ENCODE measurements at regions not wholly inside any gene's neighbourhood (a gene's known extent, or its start where the extent isn't known, plus 50 kb on each side); places are given as distances from the start of the nearest gene placed in this dataset.

DNA sequence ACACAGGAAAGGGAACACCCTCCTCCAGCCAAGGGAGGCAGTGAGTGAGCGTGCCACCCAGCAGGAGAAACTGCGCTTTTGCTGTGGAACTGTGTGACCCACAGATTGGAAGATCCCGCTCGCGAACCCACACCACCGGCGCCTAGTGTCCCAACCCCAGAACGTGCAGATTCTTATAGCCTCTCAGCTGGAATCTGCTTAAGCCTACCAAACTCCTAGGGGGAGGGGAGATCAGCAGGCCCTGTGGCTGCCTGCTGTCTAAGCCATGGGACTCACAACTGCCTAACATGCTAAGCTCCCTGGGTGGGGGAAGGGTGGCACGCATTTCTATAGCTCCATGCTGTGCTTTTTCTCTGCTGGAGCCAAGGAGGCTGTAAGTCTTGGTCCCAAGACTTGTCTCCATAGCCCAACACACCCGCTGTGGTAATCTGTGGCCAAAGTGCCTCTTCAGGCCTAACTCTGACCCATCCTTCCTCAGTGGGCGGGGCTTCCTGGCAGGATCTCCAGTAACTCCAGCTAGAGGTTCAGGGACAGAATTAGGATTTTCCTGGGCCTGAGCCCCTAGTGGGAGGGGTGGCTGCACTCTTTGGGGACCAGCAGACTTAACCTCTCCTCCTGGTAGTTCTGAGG lies 485.0 kb downstream of the TAF11L14 start:
- no peak for DNase-seq

DNA sequence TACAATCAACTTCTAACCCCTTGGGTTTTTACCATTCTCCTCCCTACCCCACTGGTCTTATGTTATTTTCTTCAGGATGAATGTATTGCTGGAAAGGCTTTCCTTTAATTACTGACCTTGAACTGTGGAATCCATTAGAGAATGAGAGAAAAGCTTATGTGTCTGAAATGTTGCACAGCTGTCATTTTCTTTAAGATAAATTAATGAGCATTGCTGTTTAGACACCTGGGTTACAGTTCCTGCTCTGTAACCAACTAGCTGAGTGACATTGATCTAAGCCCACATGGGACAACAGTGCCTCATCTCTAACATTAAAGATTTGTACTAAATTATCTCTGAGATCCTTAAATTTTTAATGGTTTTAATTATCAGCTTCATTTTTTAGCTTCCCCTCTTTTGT lies 507.0 kb downstream of the TAF11L14 start:
- DNase-seq: no peak

DNA sequence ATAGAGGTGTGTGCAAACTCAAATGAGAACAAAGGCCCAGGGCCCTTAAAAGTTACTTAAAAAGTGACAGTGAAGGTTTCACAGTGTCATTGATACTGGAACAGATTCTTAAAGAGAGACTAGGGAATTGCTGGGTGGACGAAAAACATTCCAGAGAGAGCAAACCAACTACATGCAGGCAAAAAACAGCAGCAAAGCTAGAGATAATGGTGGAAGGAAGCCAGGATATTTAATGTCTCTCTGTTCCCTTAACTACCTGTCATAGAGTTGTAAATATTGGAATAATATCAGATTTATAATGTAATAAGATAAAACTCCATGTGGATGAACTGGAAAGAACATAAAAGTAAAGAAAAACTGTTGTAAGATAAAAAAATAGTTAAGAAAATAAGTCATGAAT lies 508.6 kb downstream of the TAF11L14 start:
- DNase-seq: no peak

DNA sequence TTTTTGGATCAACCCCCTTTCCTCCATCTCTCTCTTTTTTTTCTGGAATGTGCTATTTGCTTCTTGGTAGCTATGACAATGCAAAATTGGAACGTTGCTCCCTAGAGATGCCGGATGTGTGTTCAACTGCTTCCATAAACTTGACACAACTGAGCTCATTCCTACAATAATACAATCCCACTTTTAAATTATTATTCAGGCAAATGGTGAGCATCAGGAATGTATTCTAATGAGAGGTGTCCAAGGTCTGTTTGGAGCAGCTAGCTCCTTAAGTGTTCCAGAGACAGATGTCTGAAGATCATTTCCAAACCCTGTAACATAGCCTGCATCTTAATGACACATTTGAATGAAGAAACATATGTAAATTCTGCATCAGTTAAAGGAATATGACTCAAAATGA lies 518.4 kb downstream of the TAF11L14 start:
- no peak for DNase-seq

DNA sequence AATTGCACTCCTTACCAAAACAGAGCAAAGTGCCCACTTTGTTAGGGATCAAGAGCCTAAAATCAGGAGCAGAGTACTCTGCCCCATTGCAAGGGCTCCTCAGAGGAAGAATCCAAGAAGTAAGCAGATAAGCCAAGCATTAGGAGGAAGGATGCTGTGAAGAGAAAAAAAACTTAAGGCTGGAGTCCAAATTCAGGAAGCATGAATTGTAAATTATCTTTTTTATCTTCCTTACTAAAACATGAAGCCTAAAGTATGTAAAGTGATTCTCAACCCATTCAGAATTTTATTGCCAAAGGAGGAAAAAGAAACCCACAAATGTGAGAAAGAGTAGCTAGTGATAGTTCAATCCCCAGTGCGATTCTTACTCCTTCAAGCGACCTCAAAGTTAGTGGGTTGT lies 523.9 kb downstream of the TAF11L14 start:
- no peak for DNase-seq

DNA sequence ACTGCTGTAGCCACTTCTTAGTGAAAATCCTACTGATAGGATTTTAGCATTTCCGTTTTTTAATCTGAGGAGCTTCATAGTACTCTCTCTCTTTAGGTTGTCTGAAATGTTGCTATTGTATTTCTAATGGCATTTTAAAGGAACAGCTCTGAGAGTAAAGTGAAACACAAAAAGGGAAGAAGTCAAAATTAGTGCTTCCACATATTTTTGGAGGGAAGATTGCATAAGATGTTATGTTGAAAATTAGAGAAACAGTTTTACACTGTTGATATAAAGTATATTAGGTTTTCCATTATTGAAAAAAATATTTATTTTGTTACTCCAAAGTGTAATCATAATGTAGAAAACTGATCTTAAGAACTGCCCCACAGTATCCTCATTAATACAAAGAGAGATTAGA lies 525.1 kb downstream of the TAF11L14 start:
- DNase-seq: no peak

DNA sequence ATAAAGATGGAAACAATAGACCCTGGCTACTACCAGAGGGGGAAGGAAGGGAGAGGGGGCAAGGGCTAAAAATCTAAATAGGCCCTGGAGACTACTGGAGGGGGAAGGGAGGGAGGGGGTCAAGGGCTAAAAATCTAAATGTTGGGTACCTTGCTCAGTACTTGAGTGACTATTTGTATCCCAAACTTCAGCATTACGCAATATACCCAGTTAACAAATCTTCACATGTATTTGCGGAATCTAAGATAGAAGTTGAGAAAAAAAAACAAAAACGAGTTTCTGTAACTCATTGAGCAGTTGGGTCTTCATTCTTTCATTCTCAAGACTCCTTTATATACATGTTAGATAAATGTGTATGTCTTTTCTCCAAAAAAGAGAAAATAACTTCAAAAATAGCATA lies 537.4 kb downstream of the TAF11L14 start:
- DNase-seq: no peak

DNA sequence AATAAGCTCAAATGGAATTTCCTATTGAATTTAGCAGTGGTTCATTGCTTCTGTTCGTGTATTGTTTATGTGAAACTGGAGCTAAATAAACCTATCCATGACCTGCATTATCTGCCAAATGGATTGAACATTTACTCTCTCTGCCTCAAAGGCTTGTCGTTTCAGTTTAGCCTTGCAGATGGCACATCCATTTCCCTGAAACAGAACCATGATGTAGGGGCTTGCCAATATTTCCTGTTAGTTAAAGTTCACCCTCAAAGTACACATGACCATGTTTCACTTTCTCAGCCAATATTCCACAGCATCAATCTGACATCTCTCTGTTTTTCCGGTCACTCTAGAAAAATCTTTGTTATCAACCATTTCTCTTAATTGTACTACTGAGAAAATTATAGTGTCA lies 545.3 kb downstream of the TAF11L14 start:
- no peak for DNase-seq

DNA sequence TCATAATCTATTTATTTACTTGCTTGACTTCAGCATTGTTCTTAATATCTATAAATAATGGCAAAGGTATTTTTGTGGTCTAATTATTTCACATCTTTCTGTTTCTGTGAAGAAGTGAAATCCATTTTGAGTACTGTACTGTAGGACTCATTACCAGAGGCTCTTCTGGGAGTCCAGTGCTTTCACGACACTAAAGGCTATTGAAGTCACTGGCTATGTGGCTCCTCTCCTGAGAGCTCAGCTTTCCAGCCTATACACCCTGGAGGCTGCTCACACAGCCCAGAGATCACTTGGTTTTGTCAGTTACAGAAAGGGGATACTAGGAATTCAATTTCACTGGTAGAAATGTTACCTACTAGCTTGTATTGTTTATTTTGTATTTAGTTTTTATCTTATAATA lies 547.3 kb downstream of the TAF11L14 start:
- DNase-seq: no peak

DNA sequence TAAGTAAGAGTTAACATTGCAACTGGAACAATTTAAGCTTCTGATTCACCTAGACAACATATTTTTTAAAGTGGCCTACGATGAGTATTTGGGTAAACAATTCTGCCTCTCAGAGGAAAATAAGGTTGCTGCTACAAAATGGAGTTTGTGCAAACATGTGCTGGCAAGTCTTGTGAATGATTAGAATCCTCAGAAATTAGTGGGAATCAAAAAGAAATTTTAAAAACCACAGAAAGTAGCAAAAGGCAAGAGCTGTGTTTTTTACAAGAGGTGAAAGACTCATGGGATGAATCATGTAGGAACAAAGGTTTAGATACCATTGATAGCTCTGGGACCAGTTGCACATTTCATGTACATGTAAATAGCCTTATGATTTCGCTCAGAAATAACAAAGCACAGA lies 561.6 kb downstream of the TAF11L14 start:
- DNase-seq: no peak

DNA sequence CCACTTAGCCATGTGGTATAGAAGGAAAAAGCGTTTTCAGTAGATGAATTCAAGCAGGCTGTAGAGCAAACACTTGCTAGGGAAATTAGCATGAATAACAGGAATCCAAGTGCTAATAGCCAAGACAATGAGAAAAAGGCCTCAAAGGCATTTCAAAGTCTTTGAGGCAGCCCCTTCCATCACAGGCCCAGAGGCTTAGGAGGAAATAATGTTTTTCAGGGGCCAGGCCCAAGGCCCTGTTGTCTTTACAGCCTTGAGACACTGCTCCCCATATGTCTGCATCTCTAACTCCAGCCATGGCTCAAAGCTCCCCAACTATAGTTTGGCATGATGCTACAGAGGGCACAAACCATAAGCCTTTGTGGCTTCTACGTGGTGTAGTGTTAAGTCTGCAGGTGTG lies 563.5 kb downstream of the TAF11L14 start:
- no peak for DNase-seq

DNA sequence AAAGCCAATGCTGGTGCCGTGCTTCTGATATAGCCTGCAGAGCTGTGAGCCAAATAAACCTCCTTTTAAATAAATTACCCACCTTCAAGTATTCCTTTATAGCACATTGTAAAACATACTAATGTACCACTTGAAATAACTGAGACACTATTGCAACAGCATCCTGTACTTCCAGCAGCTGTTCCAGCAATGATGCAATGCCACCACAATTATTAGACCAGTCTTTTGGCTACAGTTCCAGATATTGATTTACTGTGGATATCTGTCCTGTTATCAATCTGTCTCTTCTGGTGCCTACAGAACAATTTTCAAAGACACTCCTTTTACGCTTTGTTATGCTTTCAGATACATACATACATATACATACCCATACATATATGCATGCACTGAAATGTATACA lies 567.9 kb downstream of the TAF11L14 start:
- no peak for DNase-seq

DNA sequence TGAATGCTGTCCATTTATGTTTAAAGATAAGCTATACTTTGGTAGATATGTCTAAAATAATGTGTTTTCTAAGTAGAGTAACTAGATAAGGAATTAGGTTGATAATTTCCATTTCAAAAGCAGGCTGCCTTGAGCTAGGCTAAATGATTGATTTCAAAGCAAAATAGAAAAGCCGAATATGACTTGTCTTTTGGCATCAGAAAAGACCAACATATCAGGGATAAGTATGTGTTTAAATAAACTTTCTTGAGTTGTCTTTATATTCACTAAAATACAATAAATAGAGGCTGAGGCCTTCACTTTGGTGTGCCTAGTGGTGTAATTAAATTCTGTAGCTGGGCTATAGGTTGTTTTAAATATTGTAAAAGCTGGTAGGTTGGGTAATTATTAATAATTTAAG lies 569.0 kb downstream of the TAF11L14 start:
- DNase-seq: no peak

DNA sequence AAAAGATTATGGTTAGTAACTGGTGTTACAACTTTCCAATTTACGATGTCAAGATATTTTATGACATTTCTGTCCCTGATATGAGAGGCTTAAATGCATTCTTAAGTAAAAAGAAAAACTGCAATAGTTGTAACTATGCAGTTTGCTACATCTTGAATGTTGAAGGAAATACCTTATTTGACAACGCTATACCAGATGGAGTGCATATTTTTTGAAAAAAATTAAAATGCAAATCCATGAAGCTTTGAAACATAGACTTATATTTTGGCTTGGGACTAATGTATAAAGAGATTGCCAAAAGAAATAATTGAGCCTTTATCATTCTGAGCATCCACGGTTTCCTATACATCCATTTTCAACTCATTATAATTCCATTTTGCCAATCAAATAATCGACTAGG lies 579.4 kb downstream of the TAF11L14 start:
- no peak for DNase-seq

DNA sequence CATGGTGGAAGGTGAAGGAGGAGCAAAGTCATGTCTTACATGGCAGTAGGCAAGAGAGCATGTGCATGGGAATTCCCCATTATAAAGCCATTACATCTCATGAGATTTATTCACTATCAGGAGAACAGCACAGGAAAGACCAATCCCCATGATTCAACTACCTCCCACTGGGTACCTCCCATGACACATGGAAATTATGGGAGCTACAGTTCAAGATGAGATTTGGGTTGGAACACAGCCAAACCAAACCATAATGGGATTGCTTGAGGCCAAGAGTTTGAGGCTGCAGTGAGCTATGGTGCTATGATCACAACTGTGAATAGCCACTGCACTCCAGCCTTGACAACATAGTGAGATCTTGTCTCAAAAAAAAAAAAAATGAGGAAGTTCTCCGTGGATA lies 581.8 kb downstream of the TAF11L14 start:
- DNase-seq: no peak

DNA sequence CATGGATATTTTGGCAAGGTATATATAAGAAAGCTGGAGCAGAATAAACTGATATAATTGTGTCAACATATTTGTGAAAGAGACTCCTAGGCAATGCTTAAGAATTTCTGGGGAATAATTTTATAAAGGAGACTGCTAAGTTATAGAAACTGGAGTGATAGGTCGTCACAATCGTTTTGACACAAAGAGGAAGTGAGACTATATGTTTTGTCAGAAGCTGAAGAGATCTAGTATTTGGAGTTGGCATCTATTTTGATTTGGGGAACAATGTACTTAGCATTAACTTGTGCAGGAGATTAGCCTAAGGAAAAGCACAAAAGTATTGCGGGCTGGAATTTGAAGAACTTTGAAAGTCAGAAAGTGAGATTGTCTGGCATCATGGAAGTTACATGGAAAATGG lies 582.5 kb downstream of the TAF11L14 start:
- DNase-seq: no peak

DNA sequence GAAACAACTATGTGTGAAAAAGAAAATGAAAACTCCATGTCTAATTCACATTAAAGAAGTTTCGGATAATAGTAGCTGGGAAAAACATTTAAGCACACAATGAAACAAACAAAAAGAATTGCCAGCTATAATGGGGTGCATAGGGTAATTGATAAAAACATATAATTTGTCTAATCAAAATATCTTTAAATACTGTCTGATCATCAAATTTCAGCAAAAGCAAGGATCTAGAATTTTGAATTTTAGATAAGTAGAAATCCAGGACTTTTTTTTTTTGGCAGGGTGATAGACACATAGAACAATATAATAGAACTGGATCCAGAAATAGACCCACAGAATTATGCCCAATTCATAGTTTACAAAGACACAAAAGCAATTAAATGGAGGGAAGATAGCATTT lies 585.0 kb downstream of the TAF11L14 start:
- no peak for DNase-seq

DNA sequence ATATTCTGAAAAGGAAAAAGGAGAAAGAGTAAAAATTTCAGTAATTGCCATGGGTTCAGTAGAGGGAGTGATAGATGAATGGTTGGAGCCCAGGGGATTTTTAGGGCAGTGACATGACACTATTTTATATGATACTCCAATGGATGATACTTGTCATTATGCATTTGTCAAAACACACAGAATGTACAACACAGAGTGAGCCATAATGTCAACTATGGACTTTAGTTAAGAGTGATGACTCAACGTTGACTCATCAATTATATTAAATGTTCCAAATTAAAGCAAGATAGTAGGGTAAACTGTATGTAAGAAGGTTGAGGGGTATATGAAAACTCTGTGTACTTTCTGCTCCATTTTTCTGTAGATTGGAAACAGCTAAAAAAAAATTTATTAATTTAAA lies 586.4 kb downstream of the TAF11L14 start:
- DNase-seq: no peak

DNA sequence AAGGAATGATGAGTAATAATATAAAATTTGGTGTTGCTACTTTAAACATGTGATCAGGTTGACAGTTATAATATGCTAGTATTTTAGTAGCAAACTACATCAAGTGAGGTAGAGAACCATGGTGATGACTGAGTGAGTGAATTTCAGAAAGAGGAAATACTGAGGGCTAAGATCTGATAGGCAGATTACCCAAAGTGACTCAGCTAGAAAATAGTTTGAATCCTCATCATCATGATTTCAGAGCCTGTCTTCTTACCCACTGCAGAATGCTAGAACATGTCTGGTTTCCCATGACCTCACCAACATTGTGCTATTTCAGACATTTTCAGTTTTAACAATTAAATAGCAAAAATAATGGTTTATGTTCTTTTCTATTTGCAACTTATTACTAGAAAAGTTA lies 602.1 kb downstream of the TAF11L14 start:
- no peak for DNase-seq

DNA sequence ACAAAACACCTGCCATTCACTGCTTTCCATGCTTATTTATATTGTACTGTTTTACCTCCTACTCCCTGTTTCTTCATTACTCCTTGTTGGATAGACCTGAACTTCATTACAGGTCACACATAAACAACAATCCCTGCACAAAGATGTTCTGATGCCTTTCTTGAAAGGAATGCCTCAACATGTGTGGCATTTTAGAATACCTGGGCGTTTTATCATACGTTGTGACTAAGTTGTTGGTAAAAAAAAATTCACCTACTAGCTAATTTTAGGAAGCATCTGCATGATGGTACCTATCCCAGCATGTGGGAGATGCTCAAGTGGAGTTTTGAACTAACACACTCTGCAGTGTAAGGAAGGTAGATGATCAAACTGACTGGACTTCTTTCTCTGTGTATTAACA lies 604.1 kb downstream of the TAF11L14 start:
- no peak for DNase-seq

DNA sequence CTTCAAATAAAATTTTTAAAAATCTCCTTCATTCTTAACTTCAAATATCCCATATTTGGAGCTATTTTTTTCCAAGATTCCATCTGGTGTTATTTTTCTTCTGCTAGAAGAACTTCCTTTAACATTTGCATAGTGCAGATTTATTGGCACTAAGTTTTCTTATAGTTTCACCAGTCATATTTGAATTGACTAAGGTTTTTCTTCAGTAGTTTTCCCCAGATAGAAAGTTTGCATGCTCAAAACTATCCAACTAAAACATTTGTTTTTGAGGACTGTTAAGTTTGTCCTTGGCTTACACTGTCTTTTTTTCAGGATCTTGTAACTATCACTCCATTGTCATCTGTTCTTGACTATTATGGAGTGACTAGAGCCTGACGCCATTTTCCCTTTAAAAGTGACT lies 606.7 kb downstream of the TAF11L14 start:
- DNase-seq: no peak

DNA sequence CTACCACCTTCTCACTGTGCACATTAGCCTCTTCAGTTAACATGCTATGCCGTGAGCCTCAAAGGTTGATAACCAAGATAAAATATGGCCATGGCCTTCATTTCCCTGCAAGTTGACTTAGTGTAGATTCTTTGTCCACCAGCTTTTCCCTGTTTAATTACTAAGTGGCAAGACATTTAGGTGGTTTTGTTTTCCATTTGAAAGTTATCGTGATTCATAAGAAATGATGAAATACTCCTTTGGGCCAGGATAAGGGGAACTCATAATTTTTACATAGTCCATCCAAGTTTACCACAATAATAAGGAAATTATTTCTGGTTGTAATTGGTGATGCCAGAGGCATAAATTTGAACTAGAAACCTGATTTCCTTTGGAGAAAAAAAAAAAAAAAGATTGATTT lies 609.6 kb downstream of the TAF11L14 start:
- no peak for DNase-seq

DNA sequence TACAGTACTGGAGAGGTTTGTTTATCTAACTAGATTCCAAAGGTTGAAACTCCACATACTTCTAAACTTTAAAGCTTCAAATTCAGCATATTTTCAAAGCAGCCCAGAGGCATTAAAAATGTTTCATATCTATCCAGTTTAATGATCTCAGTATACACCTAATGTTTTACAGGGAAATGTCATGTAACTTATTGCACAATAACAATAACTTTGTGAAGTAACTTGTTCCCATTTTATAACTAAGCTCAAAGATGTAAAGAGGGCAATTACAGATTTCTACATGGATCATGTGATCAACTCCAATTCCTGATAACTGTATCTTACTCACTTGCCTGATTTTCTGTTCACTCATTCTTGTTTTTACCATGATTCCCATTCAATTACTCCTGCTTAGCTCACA lies 610.0 kb downstream of the TAF11L14 start:
- no peak for DNase-seq

DNA sequence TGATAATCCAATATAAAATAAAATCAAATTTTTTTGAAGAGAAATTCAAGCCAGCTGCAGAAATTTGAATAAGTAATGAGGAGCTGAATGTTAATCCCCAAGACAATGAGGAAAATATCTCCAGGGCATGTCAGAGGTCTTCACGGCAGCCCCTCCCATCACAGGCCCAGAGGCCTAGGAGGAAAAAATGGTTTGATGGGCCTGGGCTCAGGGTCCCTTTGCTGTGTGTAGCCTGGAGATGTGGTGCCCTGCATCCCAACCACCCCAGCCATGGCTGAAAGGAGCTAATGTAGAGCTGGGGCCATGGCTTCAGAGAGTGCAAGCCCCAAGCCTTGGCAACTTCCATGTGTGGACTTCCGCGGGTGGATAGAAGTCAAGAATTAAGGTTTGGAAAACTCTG lies 618.3 kb downstream of the TAF11L14 start:
- DNase-seq: no peak

DNA sequence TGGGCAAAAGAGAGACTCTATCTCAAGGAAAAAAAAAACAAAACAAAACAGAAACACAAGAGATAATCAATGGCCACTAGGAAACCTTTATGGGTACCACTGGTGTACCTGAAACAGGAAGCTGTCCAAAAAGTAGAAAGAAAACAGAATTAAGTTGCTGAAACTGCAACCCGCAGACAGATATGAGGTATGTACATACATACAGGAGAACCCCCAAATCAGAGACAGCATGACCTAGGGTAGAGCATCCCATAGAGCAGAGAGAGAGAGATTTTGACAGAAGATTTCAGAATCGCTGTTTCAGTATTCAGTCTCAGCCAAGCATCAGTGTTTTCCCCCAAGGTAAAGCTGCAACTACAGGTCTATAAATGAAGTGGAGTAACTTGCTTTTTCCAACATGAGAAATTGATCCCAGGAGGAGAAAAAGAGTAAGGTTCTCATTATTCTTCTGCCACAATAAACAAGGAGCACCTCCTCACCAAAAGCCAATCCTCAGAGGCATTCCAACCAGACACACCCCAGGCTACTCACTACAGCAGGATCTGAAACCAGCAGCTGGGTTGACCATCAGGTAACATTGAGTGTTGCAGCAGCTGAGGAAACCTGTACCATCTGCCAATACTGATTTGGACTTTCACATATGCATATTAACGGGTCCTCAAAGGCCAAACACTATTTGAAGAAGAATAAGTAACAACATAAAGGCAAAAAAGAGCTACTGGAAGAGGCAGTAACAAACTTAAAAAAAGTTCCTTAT lies 630.0 kb downstream of the TAF11L14 start:
- DNase-seq: no peak

Data from NCI-H1694 treated with DMSO at 0.1 percent for 48 hours (cell line).